Vagina (tissue), 2 donors: ENCODE measurements at regions not wholly inside any gene's neighbourhood (a gene's known extent, or its start where the extent isn't known, plus 50 kb on each side); places are given as distances from the start of the nearest gene placed in this dataset.

Source experiments
- POLR2A ChIP-seq, 2 donors: fragments of 450-650 bp; IDR thresholded peaks; one replicate each; pipeline ENCODE4 v1.6.1; 2017; ENCODE audit warnings: antibody characterized with exemption in 2 of 2, mild to moderate bottlenecking in 2 of 2, moderate library complexity in 2 of 2
- TF ChIP-seq, protein P1 (sequence below), 3 experiments: fragments of 450-650 bp in 2 of 3; fragments of 200-600 bp in 1 of 3; sonication (generic) in 1 of 3; IDR thresholded peaks; one replicate each; pipeline ENCODE4 v1.5.1; 2017 to 2019; ENCODE audit warnings: antibody characterized with exemption in 3 of 3, mild to moderate bottlenecking in 2 of 3, moderate library complexity in 2 of 3

DNA sequence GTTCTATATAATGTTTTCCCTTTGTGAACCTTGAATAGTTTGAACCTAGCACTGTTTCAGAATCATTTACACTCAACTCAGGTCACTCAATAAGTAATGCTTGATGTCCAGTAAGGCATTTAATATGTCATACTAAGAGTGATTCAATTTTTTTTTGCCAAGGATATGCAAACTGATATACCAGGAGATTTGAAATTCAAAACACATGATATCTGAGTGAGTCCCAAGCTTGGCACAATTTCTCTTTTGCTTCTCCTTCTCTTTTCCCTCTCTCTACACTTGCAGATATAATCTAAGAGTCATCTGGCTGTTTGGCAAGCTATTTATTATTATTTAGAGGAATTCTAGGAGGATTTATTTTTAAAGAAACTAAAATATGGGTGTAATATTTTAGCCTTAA lies 61.6 kb upstream of the SPAG17 start:
- TF ChIP-seq POLR2A (IDR thresholded peaks at IDR 0.05), result no peak
- TF ChIP-seq, protein P1, sequence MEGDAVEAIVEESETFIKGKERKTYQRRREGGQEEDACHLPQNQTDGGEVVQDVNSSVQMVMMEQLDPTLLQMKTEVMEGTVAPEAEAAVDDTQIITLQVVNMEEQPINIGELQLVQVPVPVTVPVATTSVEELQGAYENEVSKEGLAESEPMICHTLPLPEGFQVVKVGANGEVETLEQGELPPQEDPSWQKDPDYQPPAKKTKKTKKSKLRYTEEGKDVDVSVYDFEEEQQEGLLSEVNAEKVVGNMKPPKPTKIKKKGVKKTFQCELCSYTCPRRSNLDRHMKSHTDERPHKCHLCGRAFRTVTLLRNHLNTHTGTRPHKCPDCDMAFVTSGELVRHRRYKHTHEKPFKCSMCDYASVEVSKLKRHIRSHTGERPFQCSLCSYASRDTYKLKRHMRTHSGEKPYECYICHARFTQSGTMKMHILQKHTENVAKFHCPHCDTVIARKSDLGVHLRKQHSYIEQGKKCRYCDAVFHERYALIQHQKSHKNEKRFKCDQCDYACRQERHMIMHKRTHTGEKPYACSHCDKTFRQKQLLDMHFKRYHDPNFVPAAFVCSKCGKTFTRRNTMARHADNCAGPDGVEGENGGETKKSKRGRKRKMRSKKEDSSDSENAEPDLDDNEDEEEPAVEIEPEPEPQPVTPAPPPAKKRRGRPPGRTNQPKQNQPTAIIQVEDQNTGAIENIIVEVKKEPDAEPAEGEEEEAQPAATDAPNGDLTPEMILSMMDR (IDR thresholded peaks at IDR 0.05), result no peak
